Lower leg skin (tissue), 3 donors: ENCODE measurements at regions not wholly inside any gene's neighbourhood (a gene's known extent, or its start where the extent isn't known, plus 50 kb on each side); places are given as distances from the start of the nearest gene placed in this dataset.

Experiments
- POLR2A ChIP-seq, 2 donors: fragments of 450-650 bp; IDR thresholded peaks; one replicate each; pipeline ENCODE4 v1.6.1; 2016 to 2017; ENCODE audit warnings: antibody characterized with exemption in 2 of 2, mild to moderate bottlenecking in 1 of 2, moderate library complexity in 1 of 2
- TF ChIP-seq, protein P1 (sequence below), 3 donors: fragments of 450-650 bp; IDR thresholded peaks; one replicate each; pipeline ENCODE4 v1.5.1; 2016; ENCODE audit warnings: antibody characterized with exemption in 3 of 3, mild to moderate bottlenecking in 3 of 3, moderate library complexity in 2 of 3

- TF ChIP-seq, protein P1, sequence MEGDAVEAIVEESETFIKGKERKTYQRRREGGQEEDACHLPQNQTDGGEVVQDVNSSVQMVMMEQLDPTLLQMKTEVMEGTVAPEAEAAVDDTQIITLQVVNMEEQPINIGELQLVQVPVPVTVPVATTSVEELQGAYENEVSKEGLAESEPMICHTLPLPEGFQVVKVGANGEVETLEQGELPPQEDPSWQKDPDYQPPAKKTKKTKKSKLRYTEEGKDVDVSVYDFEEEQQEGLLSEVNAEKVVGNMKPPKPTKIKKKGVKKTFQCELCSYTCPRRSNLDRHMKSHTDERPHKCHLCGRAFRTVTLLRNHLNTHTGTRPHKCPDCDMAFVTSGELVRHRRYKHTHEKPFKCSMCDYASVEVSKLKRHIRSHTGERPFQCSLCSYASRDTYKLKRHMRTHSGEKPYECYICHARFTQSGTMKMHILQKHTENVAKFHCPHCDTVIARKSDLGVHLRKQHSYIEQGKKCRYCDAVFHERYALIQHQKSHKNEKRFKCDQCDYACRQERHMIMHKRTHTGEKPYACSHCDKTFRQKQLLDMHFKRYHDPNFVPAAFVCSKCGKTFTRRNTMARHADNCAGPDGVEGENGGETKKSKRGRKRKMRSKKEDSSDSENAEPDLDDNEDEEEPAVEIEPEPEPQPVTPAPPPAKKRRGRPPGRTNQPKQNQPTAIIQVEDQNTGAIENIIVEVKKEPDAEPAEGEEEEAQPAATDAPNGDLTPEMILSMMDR (IDR thresholded peaks at IDR 0.05) = no peak
- no peak for TF ChIP-seq POLR2A (IDR thresholded peaks at IDR 0.05)
These were observed 380.1 kb downstream of the OMA1 start for GRCh38 chr1:58166417-58166816.
